ENCODE measurements at regions not wholly inside any gene's neighbourhood (a gene's known extent, or its start where the extent isn't known, plus 50 kb on each side); places are given as distances from the start of the nearest gene placed in this dataset.

DNA sequence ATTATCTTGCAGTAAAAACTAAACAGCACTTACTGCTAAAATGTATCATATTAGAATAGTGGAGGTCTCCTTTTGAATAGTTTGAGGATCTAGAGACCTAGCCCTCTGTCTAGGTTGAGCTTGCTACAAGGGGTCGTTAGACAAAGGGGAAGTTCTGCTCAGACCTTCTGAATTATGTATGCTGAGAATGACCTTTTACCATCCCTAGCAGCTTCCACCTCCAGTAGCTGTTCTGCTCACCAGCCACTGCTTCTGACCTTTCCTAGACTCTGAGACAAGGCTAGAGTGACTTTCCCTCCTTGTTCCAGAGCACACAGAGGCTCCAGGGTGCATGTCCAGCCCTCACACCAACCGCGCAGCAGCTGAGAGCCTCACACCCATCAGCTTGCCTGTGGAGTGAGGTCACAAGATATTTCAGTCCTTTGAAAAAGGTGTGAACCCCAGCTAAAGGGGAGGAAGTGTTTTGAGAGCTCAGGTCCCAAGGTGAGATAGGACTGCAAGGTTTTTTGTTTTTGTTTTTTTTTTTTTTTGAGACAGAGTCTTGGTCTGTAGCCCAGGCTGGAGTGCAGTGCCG lies 289.3 kb upstream of the TNP1 start:
- DNase-seq = no peak

DNA sequence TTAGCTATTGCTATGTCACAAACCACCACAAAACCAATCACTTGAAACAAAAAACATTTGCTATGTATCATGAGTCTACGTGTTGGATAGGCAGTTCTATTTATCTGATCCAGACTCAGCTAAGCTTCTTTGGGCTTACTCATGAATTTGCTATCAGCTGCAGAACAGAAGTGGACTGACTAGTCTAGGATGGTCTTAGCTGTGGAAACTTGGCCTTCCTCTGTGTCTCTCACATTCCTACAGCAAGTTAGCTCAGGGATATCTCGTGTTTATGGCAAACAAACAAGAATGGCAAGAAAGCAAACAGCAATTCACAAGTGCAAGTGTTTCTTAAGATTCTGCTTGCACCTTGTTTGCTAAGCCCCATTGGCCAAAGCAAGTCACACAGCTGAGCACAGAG lies 288.0 kb upstream of the TNP1 start:
- no peak for DNase-seq

DNA sequence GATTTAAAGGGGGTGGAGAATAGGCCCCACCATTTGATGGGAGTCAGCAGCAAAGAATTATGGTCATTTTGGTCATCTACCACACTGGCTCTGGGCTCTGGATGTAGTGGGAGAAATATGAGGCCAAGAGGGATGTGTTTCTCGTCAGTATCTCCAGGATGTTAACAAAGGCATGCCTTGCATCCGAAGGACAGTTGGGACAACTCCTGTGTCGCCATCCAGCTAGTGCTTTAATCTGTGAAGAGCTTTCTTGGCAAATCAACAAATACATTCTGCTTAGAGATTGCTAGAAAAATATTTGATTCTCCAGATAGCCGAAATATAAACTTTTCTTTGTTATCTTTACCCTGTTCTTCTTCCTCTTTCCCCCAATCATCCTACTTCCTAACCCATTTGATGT lies 287.1 kb upstream of the TNP1 start:
- no peak for DNase-seq

DNA sequence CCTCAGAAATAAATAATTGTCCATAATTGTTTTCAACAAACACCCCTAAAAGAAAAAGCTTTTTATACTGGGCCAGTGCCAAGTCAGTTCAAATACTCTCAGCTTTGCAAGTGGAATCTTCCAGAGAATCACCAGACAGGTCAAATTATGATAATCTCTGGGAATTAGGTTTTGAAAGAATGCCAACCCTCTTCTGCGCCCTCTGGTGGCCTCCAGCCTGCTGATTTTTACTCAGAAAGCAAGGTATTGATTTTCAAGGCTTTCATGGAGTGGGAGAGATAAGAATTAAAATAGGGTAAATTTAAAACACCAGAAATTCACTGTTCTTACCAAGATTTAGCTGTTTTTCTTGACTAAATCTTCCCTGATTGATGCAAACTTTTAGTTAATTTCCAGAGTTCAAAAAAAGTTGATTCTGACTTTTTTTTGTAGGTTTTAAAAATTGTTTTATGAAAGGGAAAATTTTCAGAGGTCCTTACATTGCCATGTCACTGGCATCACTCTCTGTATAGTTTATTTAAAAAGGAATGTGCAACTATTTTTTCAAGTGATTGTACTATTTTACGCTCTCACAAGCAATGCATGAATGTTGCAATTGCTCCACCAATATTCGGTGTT lies 282.9 kb upstream of the TNP1 start:
- no peak for DNase-seq

DNA sequence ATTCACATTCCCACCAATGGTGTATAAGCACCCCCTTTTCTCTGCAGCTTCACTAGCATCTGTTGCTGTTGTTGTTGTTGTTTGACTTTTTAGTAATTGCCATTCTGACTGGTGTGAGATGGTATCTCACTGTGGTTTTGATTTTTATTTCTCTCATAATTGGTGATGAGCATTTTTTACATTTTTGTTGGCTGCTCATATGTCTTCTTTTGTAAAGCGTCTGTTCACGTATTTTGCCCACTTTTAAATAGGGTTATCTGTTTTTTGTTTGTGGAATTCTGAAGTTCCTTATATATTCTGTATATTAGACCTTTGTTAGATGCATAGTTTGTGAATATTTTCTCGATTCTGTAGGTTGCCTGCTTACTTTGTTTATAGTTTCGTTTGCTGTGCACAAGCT lies 278.4 kb upstream of the TNP1 start:
- no peak for DNase-seq

DNA sequence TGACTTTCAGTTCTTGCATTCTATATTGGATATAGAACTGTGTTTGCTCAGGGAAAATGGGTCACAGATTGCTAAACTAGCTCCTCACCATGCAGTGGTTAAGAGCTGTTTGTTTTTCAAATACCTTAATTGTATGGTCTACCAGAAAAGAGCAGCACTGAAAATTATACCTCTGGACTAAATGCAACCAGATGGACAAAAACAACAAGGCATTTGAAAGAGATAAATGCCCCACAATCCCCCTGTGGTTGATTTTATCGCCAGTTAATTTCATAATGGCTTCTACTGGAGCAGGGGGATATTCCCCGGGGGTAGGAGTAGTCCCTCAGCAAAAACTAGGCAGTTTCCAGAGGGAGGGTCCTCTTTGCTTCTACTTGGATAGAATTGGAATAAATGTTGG lies 267.9 kb upstream of the TNP1 start:
- no peak for DNase-seq

DNA sequence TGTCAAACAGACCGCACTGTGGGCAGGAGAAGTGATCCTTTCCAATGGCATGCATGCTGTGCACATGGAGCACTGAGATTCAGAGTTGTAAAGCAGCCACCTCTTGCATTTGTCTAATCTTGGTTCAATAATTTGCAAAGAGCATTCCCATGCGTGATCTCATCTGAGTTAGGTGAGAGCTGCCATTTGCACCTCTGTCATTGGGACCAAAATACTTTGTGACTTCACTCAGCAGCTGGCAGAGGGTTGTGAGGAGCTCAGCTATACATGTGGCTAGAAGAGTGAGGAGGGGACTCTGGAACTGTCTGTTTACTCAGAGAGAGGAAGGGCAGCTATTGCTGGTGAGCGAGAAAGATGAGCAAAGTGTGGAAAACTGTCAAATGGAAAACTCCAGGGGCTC lies 265.1 kb upstream of the TNP1 start:
- no peak for DNase-seq

DNA sequence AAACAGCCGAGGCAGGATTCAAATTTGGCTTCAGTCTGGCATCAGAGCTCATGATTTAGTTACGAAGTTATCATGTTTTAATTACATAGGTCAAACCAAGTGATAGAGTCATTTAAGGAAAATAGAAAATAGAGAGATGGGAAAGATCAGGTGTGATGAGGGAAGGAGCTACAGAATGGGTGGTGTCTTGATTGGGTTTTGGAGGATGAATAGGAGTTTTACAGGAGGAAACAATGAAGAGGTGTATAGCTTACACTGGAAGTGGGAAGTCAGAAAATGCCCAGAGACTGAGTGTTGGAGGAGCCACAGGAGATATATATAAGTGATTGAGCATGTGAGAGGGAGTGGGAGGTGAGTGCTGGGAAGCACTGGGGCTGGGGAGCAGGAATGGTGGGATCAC lies 264.2 kb upstream of the TNP1 start:
- no peak for DNase-seq

DNA sequence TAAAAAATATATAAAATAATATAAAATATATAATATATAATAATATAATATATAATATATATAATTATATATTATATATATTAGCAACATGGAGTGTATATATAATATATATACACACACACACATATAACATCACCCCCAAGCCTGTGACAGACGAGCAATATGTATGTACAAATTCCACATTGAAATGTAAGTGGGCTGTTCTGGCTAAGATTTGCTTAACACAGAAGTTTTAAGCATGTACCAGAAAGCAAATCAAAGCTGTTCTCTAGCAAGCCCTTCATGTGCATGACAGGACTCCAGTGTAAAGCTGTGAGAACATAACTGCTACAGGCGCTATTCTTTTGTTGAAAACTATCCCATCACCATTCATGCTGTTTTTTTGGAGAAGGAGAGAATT lies 261.7 kb upstream of the TNP1 start:
- DNase-seq = no peak

DNA sequence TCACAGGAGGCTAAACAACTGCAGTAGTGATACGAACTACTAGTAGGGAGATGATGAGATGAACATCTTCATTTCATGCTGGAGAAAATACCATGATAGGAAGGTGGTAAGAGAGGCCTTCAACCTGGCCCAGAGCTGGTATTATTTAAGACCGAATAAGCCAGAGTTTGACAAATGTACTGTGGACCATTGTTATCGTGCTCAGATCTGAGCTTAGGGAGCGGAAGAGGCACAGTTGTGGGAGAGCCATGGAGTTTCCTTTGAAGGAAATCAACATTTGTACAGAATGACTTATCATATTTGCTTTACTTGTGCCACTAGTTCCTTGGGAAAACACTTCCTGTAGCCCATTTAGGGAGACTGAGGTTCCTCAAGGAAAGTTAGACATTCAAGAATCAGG lies 260.6 kb upstream of the TNP1 start:
- no peak for DNase-seq

DNA sequence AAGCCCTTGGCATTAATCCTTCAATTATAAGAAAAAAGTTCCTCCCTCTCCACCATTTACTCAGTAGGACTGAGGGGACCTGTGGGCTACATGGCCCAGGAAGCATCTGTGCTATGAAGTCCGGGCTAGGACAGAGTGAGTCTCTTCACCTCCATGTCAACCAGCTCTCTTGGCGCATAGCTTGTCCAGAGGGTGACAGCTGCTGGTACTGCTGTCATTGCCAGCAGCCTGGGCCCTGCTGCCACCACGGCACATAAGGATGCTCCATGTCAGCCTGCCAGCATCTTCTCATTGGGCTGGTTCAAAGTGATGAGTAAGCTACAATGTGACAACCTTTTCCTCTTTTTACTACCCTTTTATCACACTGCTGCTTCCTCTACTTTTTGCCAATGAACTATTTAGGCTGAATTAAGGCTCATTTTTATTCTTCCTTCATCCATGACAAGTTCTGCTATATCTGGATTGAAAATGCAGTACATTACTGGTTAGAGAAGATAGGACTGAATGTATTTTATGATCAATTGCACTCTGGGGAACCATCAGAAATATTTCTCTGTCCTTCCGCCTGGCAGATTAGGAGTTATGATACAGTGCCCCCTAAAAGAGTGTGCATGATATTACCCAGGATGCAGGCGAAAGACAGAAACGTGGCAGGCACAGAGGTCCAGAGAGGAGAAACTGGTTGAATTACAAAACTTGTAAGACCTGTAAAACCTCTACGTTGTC lies 258.9 kb upstream of the TNP1 start:
- DNase-seq = no peak

DNA sequence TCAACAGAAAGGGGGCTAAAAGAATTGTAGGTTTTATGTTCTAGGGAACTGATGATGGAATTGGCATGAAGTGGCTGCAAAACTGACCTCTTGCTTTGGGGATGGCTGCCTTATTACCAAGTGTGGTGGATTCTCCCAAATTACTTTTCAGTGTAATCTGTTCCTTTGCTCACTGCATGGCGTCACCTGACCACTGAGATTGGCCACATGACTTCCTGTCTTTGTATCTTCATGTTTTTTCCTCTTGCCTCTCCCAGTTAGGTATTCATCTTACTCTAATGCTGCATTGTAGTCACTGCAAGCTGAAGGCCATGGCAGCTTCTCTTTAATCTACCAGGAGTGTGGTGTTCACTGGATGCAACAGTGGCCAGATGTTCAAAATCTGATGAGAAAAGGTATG lies 257.7 kb upstream of the TNP1 start:
- no peak for DNase-seq

DNA sequence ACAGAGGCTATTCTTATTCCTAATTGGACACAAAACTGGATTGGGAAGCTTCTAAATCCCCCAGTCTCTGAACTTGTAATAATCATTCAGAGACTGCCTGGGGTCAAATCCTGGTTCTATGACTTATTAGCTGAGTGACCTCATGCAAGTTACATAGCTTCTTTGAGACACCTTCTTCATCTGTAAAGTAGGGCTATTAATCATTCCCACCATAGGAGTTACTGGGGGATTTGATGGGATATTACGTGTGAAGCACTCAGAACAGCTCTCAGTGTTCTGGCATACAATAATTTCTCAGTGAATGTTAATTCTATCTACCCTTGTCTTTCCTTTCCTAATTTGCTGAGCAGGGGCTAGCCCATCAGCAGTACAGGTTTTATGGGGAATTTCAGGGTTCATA lies 256.7 kb upstream of the TNP1 start:
- DNase-seq = no peak

DNA sequence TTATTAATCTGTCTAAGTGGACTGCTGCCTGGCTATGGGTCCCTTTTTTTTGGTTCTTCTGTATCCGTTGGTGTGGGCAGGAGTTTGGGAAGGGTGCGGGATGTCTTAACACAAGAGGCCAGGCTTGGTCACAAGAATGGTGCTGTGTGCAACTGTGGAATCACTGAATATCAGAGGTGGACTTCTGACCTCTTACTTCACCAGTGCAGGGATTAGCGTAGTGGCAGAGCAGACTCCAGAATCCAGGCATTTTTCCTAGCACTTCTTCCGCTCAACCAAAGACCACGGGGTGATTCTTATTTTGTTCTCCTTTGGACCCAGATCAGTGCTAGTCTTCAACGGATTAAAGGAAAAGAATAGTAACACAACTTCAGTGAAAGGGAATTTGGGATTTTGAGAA lies 254.3 kb upstream of the TNP1 start:
- no peak for DNase-seq

DNA sequence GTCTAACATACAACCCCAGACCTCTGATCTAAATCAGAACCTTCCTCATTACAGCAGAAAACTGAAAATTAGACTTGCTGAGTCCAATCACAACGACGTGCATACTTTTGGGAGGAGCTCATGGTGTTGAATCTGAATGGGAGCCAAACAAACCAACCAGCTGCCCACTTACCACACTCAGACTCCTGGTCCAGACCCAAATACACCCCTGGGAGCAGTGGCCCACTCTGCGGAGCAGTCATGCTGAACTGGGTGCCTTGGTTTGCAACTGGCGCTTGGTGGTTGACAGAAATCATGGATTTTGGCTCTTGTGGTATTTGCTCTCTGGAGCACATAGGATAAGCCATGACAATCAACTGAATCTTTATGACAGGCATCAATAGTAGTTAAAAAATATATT lies 253.6 kb upstream of the TNP1 start:
- DNase-seq = no peak

DNA sequence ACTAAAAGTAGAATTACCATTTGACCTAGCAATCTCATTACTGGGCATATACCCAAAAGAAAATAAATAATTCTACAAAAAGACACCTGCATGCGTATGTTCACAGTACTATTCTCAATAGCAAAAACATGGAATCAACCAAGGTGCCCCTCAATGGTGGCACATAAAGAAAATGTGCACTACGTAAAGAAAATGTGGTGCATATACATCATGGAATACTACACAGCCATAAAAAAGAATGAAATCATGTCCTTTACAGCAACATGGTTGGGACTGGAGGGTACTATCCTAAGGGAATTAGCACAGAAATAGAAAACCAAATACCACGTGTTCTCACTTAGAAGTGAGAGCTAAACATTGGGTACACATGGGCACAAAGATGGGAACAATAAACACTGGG lies 250.7 kb upstream of the TNP1 start:
- no peak for DNase-seq

DNA sequence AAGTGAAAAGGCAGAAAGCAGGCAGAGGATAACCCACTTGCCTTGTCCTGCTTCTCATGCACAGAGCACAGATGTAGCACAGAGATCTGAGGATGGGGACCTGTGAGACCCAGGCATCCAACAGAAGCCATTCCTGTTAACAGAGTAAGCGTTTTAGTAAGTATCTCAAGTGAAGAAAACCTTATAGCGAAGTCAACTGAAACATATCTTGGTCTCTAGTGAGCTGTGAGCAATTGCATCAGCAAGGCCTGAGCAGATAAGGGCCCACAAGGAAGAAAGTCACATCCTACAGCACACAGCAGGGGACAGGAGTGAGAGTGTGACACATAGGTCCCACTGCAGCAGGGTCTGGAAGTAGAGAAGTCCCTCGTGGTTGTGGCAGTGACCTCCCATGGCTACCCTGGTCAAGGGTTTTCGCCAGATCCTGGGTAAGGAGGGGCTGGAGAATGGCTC lies 248.7 kb upstream of the TNP1 start:
- no peak for DNase-seq

DNA sequence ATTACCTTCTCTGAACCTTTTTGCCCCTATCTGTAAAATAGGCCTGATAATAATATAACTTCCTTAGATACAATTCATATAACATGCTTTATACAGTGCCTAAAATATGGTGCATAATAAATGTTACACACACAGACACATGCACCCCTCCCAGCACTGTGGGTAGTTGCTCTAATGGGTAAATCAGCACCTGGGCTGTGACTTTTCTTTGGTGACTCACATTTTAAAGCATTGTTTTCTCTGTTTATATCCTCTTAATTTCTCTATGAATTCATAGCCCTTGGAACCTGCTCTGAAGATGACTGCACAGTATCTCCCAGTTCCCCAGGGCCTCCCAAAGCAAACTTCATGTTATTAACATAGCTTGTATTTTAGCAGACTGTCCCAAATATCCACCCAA lies 248.2 kb upstream of the TNP1 start:
- no peak for DNase-seq

DNA sequence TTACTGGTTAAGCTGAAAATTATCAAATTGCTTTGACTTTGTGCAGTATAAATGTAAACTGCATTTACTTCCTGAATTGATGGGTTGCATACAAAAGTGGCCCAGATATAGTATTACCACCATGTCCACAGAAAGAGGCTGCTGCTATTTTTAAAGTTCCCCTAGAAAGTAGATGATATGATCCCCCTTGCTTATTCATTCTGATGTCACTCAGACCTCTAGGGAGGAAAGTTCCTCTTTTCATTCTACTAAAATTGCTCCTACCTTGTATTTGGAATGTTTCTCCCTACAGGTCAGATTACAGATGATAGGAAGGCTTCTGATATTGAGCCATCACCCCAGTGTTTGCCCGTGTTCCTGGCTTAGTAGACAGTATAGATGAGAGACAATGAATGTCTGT lies 247.6 kb upstream of the TNP1 start:
- peak in 1 of 2 donors; percentile 53 for DNase-seq

DNA sequence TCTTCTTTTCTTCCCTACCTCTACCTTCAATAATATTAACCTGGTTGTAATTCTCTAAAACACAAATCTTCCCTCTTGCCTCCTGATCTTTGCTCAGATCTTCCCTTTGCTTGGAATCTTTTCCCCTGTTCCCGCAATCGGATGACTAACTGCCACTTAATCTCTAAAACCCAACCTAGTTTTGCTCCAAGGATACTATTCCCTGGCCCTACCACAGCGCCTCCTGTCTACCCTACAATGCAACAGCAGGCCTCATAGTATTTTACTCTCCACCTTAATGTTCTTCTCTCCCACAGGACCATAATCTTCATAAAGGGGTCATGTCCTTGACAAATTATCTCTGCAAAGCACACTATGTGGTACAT lies 246.8 kb upstream of the TNP1 start:
- no peak for DNase-seq

DNA sequence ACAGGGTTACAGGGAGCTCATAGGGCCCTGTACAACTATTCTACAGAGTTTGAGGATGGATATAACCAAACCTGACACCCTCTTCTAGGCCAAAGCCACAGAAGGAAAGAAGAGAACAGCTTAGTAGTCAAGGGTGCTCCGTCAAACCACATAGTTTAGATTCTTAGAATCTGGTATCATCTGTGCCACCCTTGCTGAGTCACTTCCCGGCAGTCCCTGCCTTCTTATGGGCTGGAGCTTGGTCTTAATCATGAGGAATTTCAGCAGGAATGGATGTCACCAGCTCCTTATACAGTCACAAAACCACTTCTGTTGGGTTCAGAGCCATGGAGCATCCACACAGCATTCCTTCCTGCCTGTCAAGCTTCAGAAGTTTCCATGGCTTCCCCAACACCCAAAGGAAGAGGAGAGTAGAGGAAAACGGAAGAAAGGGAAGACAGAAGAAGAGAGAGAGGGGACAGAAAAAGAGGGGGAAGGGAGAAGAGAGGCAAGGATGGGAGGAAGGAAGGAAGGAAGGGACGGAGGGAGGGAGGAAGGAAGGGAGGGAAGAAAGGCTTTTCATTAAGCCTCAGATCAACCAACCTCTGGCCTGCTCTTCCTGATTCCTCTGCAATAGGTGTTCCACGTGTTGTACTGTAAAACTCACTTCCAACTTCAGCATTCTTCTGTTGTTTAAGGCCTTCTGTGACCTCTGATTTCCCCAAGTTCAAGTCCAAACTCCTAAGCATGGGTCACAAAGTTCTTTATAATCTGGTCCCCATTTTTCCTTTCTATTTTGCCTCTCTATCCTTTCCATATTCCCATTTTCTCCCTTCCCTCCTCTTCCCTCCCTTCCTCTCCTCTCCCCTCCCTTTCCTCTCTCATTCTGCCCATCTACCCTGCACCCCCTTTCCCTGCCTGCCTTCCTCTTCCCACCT lies 246.1 kb upstream of the TNP1 start:
- no peak for DNase-seq

DNA sequence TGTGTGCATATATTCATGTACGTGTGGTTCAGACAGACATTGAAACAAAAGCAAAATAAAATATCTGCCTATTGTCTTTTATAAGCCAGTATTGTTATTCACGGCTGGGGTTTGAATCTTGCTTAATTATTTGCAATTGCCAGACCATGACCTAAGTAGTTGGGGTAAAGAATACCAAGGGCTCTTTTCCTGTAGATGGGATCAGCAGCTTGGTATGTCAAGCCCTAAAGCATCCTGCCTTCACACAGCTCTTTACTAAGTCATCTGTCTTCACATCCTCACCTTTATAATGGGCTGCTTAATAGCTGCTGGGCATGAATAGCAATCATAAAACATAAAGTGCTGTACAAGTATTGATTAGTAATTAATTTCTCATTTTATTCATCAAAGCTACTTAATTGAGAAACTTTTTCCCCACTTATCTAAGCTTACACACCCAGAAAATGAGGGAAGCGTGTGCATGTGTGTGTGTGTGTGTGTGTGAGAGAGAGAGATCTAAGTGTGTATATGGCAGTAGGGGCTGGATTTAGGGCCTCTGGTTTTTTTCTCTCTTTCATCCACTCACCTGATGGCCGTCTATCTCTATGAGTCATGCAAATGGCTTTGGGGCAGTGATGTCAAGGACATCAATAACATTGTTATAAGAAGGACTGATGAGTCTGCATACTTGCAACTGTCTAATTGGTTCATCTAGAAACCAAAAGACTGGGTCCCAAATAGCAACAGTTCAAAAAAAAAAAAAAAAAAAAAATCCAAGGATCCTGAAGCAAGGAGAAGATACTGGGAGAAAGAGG lies 244.1 kb upstream of the TNP1 start:
- DNase-seq = no peak

DNA sequence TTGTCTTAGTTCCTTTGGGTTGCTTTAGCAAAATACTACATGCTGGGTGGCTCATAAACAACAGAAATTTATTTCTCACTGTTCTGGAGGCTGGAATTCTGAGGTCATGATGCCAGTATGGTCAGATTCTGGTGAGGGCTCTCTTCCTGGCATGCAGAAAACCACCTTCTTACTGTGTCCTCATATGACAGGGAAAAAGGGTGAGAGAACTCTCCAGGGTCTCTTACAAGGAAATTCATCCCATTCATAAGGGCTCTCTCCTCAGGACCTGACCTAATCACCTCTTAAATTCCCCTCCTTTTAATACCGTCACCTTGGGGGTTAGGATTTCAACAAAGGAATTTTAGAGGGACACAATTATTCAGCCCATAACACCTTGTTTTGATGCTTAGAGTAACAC lies 243.1 kb upstream of the TNP1 start:
- no peak for DNase-seq
